Activated T-helper 17 cell treated with anti-CD3 and anti-CD28 coated beads, Interleukin-2, amount 50 U/mL, for 72 hours (primary cell): ENCODE measurements at regions not wholly inside any gene's neighbourhood (a gene's known extent, or its start where the extent isn't known, plus 50 kb on each side); places are given as distances from the start of the nearest gene placed in this dataset.

Source experiments
- ATAC-seq: fragments of 150-1000 bp; cut with Tn5 transposase; replicated peaks from 2 replicates; pipeline ENCODE4 v1.10.0; 2021; ENCODE audit warnings: mild to moderate bottlenecking, moderate library complexity
- H3K27ac Mint-ChIP-seq: one replicate; pipeline ENCODE4 v1.8.0; 2022; ENCODE audit warnings: mixed read lengths
- H3K27me3 Mint-ChIP-seq: one replicate; pipeline ENCODE4 v1.8.0; 2022; ENCODE audit warnings: mixed read lengths
- H3K36me3 Mint-ChIP-seq: one replicate; pipeline ENCODE4 v1.8.0; 2022; ENCODE audit warnings: low read depth, mild to moderate bottlenecking, mixed read lengths
- H3K4me1 Mint-ChIP-seq: one replicate; pipeline ENCODE4 v1.8.0; 2022; ENCODE audit warnings: mixed read lengths
- H3K4me3 Mint-ChIP-seq: one replicate; pipeline ENCODE4 v1.8.0; 2022; ENCODE audit warnings: mild to moderate bottlenecking, mixed read lengths
- H3K9me3 Mint-ChIP-seq: one replicate; pipeline ENCODE4 v1.8.0; 2022; ENCODE audit warnings: mixed read lengths

DNA sequence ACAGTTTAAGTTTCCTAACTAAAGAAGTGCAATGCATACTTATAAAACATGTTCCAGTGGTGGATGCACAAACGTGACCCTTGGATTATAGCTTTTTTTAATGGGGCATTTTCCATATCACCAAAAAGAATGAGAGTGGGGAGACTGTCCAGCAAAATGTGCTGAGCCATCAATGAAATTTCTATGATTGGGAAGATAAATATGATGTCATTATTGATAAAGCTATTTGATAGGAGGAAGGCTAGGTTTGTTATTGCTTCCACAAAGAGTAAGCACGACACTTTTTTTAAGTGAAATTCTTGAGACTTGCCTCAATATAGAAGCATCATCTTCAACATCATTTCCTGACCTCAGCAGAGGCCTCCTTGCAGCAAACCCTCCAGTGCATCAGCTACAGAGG is 174.6 kb upstream of the CLEC14A start:
- no peak for ATAC-seq
- Mint-ChIP-seq H3K27ac (no peak overlapping the region), H3K4me3 (no peak overlapping the region), H3K4me1 (no peaks in the 10 kb centered on the region), H3K27me3 (no peaks in the 10 kb centered on the region), H3K9me3 (no peaks in the 10 kb centered on the region), H3K36me3 (no peaks in the 10 kb centered on the region)

DNA sequence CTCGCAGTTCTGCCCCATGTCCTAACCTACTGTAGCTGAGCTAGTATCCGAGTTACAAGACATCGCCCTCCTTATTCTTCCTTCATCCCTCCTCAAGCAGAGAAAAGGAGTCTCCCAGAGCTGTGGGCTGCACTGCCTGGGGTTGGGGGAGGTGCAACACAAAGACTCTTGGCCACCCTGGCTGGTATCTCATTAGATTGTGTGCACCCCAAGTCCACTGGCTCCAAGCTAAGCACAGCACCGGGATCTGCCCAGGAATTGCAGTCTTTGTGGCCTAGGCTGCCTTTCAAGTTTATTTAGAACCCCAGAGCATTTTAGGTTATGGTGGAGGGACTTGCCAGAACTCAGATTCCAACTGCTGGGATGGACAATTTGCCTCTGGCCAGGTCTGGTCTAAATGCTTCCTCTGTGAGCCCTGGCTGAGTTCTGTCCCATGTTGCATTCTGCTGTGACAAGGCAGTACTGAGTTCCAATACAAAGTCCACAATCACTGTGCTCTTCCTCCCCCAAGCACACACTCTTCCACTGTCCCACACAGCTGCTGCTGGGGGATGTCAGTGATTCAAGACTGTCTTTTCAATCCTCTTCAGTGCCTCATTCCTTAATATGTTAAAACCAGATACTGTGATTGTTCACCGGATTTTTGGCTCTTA is 169.6 kb upstream of the CLEC14A start:
- peaks cover 11% of the 10 kb centered on the region for H3K9me3 Mint-ChIP-seq
- no peak overlapping the region for H3K4me3 Mint-ChIP-seq
- H3K27ac Mint-ChIP-seq = no peak overlapping the region
- no peak for ATAC-seq
- H3K36me3 Mint-ChIP-seq = no peaks in the 10 kb centered on the region
- no peaks in the 10 kb centered on the region for H3K4me1 Mint-ChIP-seq
- no peaks in the 10 kb centered on the region for H3K27me3 Mint-ChIP-seq

DNA sequence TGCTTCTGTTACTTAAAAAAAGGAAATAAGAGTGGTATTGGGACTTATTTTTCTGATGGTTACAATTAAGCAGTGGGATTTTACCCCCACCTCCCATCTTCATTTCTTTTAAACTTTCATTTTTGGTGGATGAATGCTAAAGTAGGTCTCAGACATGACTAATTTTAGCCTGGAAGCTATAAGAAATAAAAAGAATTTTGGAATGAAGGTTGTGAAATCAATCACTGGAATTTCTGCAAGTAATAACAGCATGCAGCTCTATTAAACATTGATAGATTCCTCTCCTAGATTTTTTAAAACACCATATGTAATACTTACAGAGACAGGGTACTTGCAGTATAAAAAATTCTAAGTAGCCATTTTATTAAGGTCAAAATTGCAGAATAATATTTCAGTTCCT is 164.2 kb upstream of the CLEC14A start:
- no peak for ATAC-seq
- H3K4me1 Mint-ChIP-seq = no peaks in the 10 kb centered on the region
- no peak overlapping the region for H3K27ac Mint-ChIP-seq
- H3K27me3 Mint-ChIP-seq = no peaks in the 10 kb centered on the region
- no peak overlapping the region for H3K4me3 Mint-ChIP-seq
- H3K36me3 Mint-ChIP-seq = no peaks in the 10 kb centered on the region
- peaks cover 18% of the 10 kb centered on the region for H3K9me3 Mint-ChIP-seq

DNA sequence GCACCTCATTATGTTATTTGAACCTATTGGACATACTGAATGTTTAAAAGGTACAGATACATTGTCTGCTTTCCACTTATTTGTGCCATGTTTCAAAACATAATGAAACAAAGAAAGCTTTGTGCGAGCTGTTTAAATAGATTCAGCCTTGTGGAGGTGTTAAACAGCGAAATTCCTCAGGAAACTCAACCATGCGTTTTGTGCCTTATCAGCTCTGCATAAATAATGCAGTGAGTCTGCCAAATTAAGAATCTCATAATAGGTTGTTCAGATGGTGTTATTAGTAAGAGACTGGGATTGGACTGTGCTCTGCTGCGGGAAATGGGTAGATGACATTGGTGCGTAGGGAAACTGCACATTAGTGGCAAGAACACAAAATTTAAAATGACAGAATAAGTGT is 163.7 kb upstream of the CLEC14A start:
- Mint-ChIP-seq H3K4me1 (no peaks in the 10 kb centered on the region), H3K27me3 (no peaks in the 10 kb centered on the region), H3K4me3 (no peak overlapping the region), H3K27ac (no peak overlapping the region), H3K36me3 (no peaks in the 10 kb centered on the region), H3K9me3 (peaks cover 17% of the 10 kb centered on the region)
- no peak for ATAC-seq

DNA sequence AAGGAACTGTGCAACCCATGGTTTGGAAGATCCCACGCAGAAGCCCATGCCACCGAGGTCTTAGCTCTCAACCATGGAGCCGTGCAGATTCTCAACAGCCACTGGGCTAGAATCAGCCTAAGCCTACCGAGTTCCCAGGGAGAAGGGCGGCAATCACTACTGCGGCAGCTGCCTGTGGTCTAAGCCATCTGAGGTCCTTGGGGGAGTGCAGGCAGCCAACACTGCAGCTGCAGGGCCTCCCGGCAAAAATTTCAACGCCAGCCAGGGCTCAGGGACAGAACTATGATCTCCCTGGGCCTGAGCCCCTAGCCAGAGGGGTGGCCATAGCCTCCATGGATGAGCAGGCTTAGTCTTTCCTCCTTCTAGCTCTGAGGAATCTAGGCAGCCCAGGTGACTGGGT is 156.8 kb upstream of the CLEC14A start:
- no peak for ATAC-seq
- Mint-ChIP-seq H3K4me3 (no peak overlapping the region), H3K36me3 (no peaks in the 10 kb centered on the region), H3K9me3 (peaks cover 7% of the 10 kb centered on the region), H3K27me3 (no peaks in the 10 kb centered on the region), H3K27ac (no peak overlapping the region), H3K4me1 (no peaks in the 10 kb centered on the region)

DNA sequence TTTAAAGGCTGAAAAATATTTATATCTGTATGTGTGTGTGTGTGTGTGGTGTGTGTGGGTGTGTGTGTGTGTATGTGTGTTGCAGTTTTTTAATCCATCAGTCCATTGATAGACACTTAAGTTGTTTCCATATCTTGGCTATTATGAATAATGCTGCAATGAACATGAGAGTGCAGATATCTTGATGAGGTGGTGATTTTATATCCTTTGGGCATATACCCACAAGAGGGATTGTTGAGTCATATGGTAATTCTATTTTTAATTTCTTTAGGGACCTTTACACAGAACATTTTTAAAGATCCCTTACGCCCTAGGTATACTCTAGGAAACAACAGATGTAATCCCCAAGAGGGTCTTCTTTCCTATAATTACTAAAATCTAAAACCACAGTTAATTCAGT is 154.5 kb upstream of the CLEC14A start:
- Mint-ChIP-seq H3K27me3 (no peaks in the 10 kb centered on the region), H3K36me3 (no peaks in the 10 kb centered on the region), H3K4me1 (no peaks in the 10 kb centered on the region), H3K27ac (no peak overlapping the region), H3K4me3 (no peak overlapping the region), H3K9me3 (peaks cover 3% of the 10 kb centered on the region)
- no peak for ATAC-seq

DNA sequence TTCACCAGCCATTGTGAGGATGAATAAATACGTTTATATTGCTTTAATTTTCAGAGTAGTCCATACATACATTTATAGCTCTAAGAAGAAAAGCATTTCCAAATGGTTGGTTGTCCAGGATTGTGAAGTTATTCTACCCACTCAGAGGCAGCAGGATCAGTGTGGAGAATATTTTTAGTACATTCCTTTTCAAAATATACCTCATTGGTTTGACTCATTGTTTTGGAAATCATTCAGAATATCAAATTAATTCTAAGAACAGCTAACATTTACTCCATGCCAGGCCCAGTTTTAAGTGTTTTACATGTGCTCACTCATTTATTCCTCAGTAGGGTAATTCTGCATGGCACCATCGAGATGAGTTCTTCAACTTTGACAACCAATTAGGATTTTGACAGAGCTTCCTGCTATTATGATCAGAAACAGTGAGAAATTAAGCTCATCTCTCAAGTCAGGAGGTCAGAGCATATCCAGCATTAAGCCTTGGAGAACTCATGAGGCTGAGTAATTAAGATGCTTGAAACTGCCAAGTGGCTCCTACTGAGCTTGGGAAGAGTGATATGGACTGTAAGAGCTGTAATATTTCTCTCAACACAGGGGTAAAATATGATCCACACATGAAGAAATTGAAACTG is 153.3 kb upstream of the CLEC14A start:
- Mint-ChIP-seq H3K36me3 (no peaks in the 10 kb centered on the region), H3K4me1 (no peaks in the 10 kb centered on the region), H3K27ac (no peak overlapping the region), H3K9me3 (no peaks in the 10 kb centered on the region), H3K4me3 (no peak overlapping the region), H3K27me3 (no peaks in the 10 kb centered on the region)
- no peak for ATAC-seq

DNA sequence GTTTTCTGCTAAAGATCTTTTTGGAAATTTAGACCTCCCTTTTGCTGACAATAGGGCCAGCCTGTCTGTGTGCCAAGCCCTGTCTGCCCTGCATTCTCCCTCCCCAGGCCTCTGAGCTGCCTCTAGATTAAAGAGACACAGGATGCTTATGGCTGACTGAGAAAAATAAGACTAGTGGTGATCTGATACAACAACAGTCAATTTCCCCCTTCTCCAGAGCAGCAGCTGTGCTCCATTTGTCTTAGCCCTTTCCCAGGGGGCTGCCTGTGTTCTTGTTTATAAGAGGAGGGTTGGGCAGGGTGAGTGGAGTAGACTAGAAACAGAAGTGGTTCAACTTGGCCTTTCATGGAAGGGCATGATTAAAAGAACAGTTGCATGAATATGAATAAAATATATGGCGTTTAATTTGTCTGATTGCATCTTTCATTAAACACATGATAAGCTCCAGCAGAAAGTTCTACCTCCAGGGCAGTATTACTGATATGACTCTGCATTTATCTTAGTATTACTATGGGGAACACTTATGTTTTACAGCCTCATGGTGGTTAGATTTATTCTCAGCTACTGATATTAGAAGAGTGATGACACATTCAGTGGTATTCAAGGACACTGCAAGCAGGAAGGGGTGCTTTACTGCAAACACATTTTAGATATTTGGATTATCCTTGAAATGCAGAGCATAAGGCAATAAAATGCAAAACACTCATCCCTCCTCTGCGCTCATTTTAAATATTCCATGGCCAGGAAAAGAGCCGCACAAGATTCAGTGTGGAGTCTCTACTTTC is 150.2 kb upstream of the CLEC14A start:
- Mint-ChIP-seq H3K4me3 (no peak overlapping the region), H3K27me3 (peaks cover 3% of the 10 kb centered on the region), H3K36me3 (no peaks in the 10 kb centered on the region), H3K9me3 (no peaks in the 10 kb centered on the region), H3K27ac (no peak overlapping the region), H3K4me1 (no peaks in the 10 kb centered on the region)
- no peak for ATAC-seq

DNA sequence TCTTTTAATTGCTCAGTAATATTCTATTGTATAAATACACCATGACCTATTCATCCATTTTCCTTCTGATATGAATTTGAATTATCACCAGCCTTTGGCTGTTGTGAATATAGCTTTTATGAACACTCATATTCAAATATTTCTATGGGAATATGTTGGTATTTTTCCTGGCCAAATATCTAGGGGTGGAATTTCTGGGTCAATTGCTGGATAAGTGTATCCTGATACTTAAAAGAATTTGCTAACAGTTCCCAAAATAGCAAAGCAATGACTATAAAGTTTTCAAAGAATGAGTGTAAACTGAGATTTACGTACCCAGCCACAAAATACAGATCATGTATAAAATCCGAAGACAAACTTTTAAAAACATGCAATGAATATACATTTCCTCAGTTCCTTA is 148.7 kb upstream of the CLEC14A start:
- Mint-ChIP-seq H3K9me3 (no peaks in the 10 kb centered on the region), H3K4me1 (no peaks in the 10 kb centered on the region), H3K36me3 (no peaks in the 10 kb centered on the region), H3K27me3 (peaks cover 3% of the 10 kb centered on the region), H3K4me3 (no peak overlapping the region), H3K27ac (no peak overlapping the region)
- no peak for ATAC-seq

DNA sequence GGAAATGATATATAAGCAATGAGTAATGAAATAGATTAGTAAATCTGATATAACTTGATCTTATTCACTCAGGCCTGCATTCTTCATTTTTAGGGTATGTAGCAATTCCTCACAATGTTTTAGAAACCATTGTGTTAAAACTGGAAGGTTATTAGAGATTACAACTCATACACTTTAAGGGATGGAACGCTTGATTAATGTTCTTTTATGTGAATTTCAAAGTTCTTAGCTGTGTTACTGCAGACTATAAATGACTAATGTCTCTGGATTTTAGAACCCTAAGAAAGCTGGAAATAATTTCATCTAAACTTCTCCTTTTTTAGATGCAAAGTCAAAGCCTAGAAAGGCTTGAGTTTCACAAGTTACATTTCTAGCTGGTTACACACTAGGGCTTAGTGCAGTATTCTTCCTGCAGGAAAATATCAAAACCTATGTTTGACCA is 148.2 kb upstream of the CLEC14A start:
- no peaks in the 10 kb centered on the region for H3K36me3 Mint-ChIP-seq
- H3K9me3 Mint-ChIP-seq = no peaks in the 10 kb centered on the region
- no peaks in the 10 kb centered on the region for H3K4me1 Mint-ChIP-seq
- no peak overlapping the region for H3K4me3 Mint-ChIP-seq
- no peak overlapping the region for H3K27ac Mint-ChIP-seq
- peaks cover 3% of the 10 kb centered on the region for H3K27me3 Mint-ChIP-seq
- no peak for ATAC-seq

DNA sequence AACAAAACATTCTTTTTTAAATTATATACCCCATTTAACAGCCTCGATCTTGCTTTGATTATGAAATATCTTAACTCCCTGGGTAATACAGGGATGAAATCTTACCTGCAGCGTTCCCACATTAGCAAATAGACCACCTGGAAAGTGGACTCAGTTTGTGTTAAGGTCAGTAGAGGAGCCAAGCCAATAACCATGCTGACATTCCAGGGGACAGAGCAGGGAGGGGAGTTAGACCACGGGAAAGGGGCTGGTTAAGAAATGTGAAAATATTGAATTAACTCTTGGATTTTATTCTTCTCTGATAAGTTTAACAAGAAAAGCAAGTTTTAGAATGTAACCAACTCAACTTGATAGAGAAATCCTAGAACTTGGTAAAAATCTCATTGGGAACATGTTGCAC is 144.9 kb upstream of the CLEC14A start:
- H3K27ac Mint-ChIP-seq = no peak overlapping the region
- ATAC-seq = no peak

DNA sequence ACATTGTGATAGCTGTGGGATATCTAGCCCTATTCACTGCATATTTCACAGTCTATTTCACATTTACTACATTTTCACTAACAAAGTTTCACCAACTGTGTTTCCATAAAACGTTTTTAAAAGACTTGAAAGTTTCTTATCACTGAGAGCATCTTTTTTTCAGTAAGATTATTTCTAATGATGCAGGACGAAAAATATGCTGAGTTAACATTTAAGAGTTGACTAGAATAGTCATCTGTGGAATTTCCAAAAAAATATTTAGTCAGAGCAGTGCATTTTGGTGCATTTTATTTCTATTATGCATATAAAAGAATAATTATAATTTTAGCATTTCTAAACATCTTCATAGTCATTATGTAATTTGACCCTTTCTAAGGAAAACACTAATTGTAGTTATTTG is 143.8 kb upstream of the CLEC14A start:
- H3K27ac Mint-ChIP-seq = no peak overlapping the region
- H3K27me3 Mint-ChIP-seq = peaks cover 3% of the 10 kb centered on the region
- H3K36me3 Mint-ChIP-seq = no peaks in the 10 kb centered on the region
- no peaks in the 10 kb centered on the region for H3K9me3 Mint-ChIP-seq
- no peak for ATAC-seq
- no peak overlapping the region for H3K4me3 Mint-ChIP-seq
- H3K4me1 Mint-ChIP-seq = no peaks in the 10 kb centered on the region

More for the DNA sequence above, 144.9 kb upstream of the CLEC14A start:
- Mint-ChIP-seq H3K9me3 (no peaks in the 10 kb centered on the region), H3K27me3 (peaks cover 3% of the 10 kb centered on the region), H3K4me3 (no peak overlapping the region), H3K36me3 (no peaks in the 10 kb centered on the region), H3K4me1 (no peaks in the 10 kb centered on the region)

DNA sequence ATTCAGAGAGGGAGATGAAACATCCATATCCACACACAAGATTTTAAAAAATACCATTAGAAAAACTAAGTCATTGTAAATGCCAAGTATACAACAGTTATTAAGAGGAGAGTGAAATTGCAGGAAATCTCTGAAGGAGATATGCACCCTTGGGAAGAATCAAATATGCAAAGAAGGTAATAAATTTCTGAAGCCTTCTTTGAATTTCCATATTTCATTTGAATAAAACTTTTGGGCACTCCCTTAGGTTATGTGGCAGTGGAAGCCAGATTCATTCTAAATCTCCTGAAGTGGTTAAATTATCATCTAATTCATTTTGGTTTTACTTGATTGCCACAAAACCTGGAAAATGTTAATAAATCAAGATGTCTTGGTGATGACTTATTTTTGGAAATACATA is 138.9 kb upstream of the CLEC14A start:
- Mint-ChIP-seq H3K27ac (no peak overlapping the region), H3K4me1 (no peaks in the 10 kb centered on the region), H3K27me3 (no peaks in the 10 kb centered on the region), H3K4me3 (no peak overlapping the region), H3K36me3 (no peaks in the 10 kb centered on the region), H3K9me3 (peaks cover 4% of the 10 kb centered on the region)
- ATAC-seq = no peak

DNA sequence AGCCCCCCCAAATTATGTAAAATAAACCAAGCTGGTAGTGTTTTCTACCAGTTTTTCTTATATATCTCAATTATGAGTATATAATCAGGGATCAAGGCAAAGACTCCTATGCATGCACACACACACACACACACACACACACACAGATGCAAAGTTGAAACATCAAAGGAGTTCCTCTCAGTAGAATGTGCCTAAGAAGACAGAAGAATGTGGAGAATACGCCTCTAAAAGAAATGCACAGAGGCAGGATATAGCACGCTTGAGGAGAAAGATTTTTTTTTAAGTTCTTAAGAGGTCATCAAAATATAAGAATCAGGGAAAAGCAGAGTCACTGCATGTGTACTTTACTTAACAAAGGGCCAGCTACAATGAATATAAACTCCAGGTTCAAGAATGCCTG is 138.2 kb upstream of the CLEC14A start:
- no peak for ATAC-seq
- no peak overlapping the region for H3K4me3 Mint-ChIP-seq
- H3K27me3 Mint-ChIP-seq = no peaks in the 10 kb centered on the region
- peaks cover 4% of the 10 kb centered on the region for H3K9me3 Mint-ChIP-seq
- H3K4me1 Mint-ChIP-seq = no peaks in the 10 kb centered on the region
- no peak overlapping the region for H3K27ac Mint-ChIP-seq
- H3K36me3 Mint-ChIP-seq = no peaks in the 10 kb centered on the region

DNA sequence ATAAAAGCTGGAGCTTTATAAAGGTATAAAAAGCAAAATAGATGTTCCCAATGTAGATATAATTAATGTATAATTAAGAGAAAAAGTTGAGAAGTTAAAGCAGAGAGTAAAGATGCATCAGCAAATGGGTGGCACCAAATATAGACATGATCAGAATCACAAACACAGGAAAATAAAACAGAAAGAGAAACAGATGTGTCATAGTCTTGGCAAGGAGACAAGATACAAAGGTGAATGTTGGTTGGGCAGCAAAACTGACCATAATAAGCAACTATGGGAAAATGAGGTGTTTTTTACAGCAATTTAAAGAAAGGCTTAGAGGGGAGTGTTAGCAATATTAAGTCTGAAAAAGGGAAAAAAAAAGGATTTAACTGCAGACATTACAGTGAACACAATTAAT is 135.4 kb upstream of the CLEC14A start:
- H3K36me3 Mint-ChIP-seq = no peaks in the 10 kb centered on the region
- no peaks in the 10 kb centered on the region for H3K27me3 Mint-ChIP-seq
- H3K9me3 Mint-ChIP-seq = peaks cover 4% of the 10 kb centered on the region
- H3K27ac Mint-ChIP-seq = no peak overlapping the region
- no peak overlapping the region for H3K4me3 Mint-ChIP-seq
- ATAC-seq = no peak
- no peaks in the 10 kb centered on the region for H3K4me1 Mint-ChIP-seq
